Glutamatergic neuron (in vitro differentiated cells): ENCODE measurements at regions not wholly inside any gene's neighbourhood (a gene's known extent, or its start where the extent isn't known, plus 50 kb on each side); places are given as distances from the start of the nearest gene placed in this dataset.

Experiments
- DNase-seq: peaks from one replicate; pipeline ENCODE4 v3.0.0; 2022
- H3K27ac Mint-ChIP-seq: one replicate; pipeline ENCODE4 v1.8.0; 2020; ENCODE audit warnings: mild to moderate bottlenecking, mixed read lengths, inconsistent platforms; ENCODE audit not compliant: unreplicated experiment
- H3K27me3 Mint-ChIP-seq: one replicate; pipeline ENCODE4 v1.8.0; 2020; ENCODE audit warnings: mild to moderate bottlenecking, moderate library complexity, mixed read lengths, inconsistent platforms; ENCODE audit not compliant: unreplicated experiment
- H3K36me3 Mint-ChIP-seq: one replicate; pipeline ENCODE4 v1.8.0; 2020; ENCODE audit warnings: mild to moderate bottlenecking, mixed read lengths, inconsistent platforms; ENCODE audit not compliant: unreplicated experiment
- H3K4me1 Mint-ChIP-seq: one replicate; pipeline ENCODE4 v1.8.0; 2020; ENCODE audit warnings: mild to moderate bottlenecking, low read depth, mixed read lengths, inconsistent platforms; ENCODE audit not compliant: unreplicated experiment
- H3K4me3 Mint-ChIP-seq: one replicate; pipeline ENCODE4 v1.8.0; 2020; ENCODE audit warnings: mild to moderate bottlenecking, mixed read lengths, inconsistent platforms; ENCODE audit not compliant: unreplicated experiment
- H3K9me3 Mint-ChIP-seq: one replicate; pipeline ENCODE4 v1.8.0; 2020; ENCODE audit warnings: mild to moderate bottlenecking, moderate library complexity, mixed read lengths, inconsistent platforms; ENCODE audit not compliant: unreplicated experiment
- TF ChIP-seq, protein P1 (sequence below): fragments of 200-600 bp; sonication (generic); IDR thresholded peaks from one replicate; pipeline ENCODE4 v1.5.0; 2021; ENCODE audit not compliant: partially characterized antibody, unreplicated experiment

GRCh38 chr19:32231020-32231419 lies 114.4 kb upstream of the ZNF507 start:
- H3K27ac Mint-ChIP-seq = no peak overlapping the region
- TF ChIP-seq, protein P1, sequence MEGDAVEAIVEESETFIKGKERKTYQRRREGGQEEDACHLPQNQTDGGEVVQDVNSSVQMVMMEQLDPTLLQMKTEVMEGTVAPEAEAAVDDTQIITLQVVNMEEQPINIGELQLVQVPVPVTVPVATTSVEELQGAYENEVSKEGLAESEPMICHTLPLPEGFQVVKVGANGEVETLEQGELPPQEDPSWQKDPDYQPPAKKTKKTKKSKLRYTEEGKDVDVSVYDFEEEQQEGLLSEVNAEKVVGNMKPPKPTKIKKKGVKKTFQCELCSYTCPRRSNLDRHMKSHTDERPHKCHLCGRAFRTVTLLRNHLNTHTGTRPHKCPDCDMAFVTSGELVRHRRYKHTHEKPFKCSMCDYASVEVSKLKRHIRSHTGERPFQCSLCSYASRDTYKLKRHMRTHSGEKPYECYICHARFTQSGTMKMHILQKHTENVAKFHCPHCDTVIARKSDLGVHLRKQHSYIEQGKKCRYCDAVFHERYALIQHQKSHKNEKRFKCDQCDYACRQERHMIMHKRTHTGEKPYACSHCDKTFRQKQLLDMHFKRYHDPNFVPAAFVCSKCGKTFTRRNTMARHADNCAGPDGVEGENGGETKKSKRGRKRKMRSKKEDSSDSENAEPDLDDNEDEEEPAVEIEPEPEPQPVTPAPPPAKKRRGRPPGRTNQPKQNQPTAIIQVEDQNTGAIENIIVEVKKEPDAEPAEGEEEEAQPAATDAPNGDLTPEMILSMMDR = no peak
- no peaks in the 10 kb centered on the region for H3K4me1 Mint-ChIP-seq
- no peak overlapping the region for H3K4me3 Mint-ChIP-seq
- no peaks in the 10 kb centered on the region for H3K9me3 Mint-ChIP-seq
- peaks cover 3% of the 10 kb centered on the region for H3K27me3 Mint-ChIP-seq
- H3K36me3 Mint-ChIP-seq = no peaks in the 10 kb centered on the region
- DNase-seq = no peak

GRCh38 chr19:32231691-32232090 lies 113.7 kb upstream of the ZNF507 start:
- no peak for DNase-seq
- TF ChIP-seq, protein P1 = no peak
- Mint-ChIP-seq H3K27me3 (peaks cover 3% of the 10 kb centered on the region), H3K36me3 (no peaks in the 10 kb centered on the region), H3K4me1 (no peaks in the 10 kb centered on the region), H3K4me3 (no peak overlapping the region), H3K27ac (no peak overlapping the region), H3K9me3 (no peaks in the 10 kb centered on the region)

- TF ChIP-seq, protein P1 = no peak
- Mint-ChIP-seq H3K9me3 (no peaks in the 10 kb centered on the region), H3K4me1 (no peaks in the 10 kb centered on the region), H3K27me3 (peaks cover 3% of the 10 kb centered on the region), H3K36me3 (no peaks in the 10 kb centered on the region), H3K4me3 (no peak overlapping the region), H3K27ac (no peak overlapping the region)
- DNase-seq = no peak
Observed at GRCh38 chr19:32232449-32232848, 113.0 kb upstream of the ZNF507 start.

- H3K4me1 Mint-ChIP-seq = no peaks in the 10 kb centered on the region
- H3K4me3 Mint-ChIP-seq = no peak overlapping the region
- no peak overlapping the region for H3K27ac Mint-ChIP-seq
- H3K27me3 Mint-ChIP-seq = peaks cover 3% of the 10 kb centered on the region
- H3K36me3 Mint-ChIP-seq = no peaks in the 10 kb centered on the region
- TF ChIP-seq, protein P1 = no peak
- no peaks in the 10 kb centered on the region for H3K9me3 Mint-ChIP-seq
- no peak for DNase-seq
Observed at GRCh38 chr19:32233091-32233490, 112.3 kb upstream of the ZNF507 start.

GRCh38 chr19:32233885-32234284 lies 111.5 kb upstream of the ZNF507 start:
- Mint-ChIP-seq H3K27me3 (peaks cover 3% of the 10 kb centered on the region), H3K27ac (no peak overlapping the region), H3K9me3 (no peaks in the 10 kb centered on the region), H3K4me3 (no peak overlapping the region), H3K36me3 (no peaks in the 10 kb centered on the region), H3K4me1 (no peaks in the 10 kb centered on the region)
- DNase-seq = no peak
- TF ChIP-seq, protein P1 = no peak
